HG02642 (cell line): ENCODE measurements at regions not wholly inside any gene's neighbourhood (a gene's known extent, or its start where the extent isn't known, plus 50 kb on each side); places are given as distances from the start of the nearest gene placed in this dataset.
"Not testable (repeated sequence)": the region's sequence is repeated elsewhere in the genome, so short reads cannot be mapped to it uniquely, and the experiment has no call there.

ENCODE experiments used
- ATAC-seq: cut with Tn5 transposase; IDR thresholded peaks from one replicate; pipeline ENCODE4 v1.9.1; 2021; ENCODE audit warnings: mild to moderate bottlenecking; ENCODE audit not compliant: unreplicated experiment, poor library complexity

DNA sequence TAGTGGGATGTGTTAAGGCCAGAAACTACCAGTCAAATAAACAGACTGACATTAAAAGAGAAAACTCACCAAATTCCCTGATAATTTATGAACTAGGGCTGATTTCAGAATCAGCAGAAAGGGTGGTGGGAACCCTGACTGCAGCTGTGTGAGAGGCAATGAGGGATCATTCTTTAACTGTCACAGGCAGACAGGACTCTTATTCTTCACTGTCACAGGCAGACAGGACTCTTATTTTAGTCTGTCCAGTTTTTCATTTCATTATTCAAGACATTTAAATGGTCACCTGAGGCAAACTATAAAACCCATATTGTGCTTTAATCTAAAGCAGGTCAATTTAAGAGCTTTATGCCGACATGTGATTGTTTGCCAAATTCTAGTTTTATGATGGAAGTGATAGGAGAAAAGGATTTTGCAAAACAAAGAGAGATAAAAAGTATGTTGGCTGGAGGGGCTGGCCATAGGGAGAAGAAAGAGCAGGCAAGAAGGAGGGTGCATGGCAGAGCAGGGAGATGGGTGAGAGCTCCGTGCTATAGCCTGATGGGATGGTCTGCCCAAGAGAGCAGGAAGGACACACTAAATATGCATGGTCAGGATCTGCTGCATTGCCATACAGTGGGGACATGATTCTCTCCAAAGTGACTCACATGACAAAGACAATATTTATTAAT is 366.8 kb downstream of the ANAPC1 start:
- not testable (repeated sequence) for ATAC-seq

DNA sequence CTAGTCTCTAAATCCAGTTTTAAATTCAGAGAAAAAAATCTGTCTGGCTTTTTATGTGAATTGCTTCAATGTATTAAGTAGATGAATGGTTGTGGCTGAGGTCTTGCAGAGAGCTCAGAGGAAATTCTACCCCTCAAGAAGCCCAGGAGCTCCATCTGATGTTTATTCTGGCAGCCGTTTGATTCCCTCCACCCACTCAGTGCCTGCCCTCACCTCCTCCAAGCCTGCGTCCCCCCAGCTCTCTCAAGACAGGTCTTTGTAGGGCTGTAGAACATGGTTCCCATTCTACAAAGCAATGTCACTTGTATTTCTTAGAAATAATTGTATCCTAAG is 366.3 kb downstream of the ANAPC1 start:
- not testable (repeated sequence) for ATAC-seq

DNA sequence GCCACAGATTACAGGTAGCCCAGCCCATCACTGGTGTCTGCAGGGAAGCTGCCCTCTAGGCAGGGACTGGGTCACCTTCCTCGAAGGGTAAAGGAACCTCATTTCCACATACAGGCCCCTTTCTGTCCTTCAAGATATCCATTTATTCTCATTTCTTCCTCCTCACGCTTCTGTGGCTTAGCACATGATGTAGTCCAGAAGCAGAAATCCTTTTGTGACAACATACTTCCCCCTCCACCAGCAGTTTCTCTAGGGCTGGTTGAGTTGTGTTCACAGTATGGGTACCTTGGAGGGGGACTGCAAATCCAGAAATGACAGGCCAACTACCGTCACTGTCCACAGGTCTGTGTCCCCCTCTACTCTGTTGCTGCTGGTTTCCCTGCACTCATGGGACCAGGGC is 364.9 kb downstream of the ANAPC1 start:
- ATAC-seq: no peak

DNA sequence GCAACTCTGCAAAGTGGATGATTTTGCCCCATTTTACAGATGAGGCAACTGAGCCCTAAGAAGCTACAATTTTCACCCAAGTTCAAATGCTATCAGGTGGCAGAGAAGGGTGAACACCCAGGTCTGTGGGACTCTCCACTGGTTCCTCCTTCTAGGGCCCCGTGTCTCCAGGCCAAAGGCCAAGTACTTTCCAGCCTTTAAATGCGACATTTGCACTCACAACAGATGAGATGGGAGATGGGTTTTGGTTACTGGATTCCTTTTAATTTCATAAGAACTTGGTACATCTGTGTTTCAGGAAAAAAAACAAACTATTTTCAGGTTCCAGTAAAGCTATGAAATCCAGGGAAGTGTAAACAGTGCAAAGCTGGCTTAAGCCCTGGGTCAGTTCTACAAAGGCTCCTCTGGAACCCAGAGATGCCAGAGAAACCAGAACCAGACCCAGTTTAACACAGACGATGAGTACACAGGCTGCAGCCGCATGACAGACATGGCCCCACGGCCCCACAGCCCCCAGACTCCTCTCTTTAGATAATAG is 361.7 kb downstream of the ANAPC1 start:
- no peak for ATAC-seq

DNA sequence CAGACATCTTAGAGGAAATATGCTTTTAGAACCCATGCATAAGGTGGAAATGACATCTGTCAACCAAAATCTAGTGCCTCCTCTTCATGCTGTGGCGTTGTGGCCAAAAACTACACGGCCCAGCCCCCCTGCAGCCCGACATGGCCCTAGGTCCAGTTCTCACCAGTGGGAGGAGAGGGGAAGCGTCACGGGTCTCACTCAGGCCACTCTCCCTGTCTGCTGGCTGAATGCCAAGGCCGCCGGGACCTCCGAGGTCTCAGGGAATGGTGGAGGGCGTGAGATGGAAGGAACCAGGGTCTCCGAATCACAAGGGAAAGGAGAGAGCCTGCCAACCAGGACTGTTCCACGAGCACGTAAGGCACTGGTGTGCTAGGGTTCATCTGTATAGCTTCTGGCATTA is 361.0 kb downstream of the ANAPC1 start:
- no peak for ATAC-seq

DNA sequence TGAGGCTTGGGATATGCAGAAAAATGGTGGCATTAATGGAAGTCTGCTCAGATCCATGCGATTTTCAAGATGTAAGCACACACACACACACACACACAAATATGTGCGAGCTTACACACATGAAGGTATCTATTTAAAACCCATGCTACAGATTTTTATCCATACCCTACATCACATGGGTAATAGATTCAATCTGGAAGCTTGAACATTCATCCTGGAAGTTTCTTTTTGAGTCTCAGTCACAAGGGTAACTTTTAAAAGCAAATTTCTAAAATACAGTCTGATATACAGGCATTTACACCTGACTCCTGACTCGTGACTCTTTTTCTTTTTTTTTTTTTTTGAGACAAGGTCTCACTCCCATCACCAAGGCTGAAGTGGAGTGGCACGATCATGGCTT is 359.0 kb downstream of the ANAPC1 start:
- ATAC-seq: not testable (repeated sequence)

DNA sequence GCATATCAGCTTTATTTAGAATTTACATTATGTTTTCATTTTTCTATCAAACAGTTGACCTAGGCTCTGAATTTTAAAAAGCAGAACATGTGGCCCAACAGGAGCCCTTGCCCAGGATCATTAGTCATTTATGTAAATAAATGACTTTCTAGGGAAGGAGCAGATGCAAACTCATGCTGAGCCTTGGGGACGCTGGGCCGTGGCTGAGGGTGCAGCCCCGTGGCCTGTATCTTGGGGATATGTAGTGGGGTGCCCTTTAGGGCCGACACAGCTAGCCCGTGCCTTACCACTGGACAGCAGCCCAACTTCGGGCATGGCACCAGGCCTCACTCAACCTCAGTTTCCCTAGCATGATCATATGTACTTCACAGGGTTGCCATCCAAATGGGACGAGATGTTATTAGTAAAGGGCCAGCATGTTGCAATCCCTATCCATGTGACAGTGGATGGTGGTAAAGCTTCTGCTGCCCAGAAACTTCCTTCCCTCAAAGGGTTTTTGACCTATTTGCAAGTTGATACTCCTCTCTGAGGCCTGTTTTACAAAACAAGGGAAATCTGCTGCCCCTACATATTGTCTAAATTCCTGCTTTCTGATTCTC is 357.9 kb downstream of the ANAPC1 start:
- not testable (repeated sequence) for ATAC-seq

DNA sequence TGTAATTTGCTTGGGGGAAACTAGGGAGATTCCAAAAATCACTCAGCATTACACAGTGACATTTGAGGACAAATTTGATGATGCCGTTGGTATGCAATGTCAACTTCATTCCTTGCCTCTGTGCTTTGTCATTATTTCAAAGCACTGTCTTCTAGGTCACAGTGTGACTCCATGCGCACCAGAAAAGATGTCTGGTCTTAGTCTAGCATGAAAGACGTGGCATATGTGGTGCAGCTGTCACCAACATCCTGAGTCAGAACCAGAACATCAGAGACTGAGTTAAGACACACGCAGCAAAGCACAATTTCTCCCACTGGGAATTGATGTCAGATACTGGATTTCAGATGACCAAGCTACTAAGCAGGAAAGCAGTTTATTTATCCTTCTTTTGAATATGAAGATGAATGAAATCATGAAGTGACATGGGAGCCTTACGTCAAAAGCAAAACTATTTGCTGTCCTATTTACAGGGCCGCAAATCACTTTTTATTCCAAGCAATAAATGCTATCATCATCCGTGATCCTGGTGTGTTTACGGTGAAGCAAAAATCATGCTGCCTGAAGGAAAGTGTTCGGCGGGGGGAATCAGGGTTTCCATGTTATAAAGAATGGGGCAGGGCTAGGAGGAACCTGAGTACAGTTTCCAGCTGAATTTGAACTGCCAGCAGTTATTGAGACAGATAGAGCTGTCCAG is 356.1 kb downstream of the ANAPC1 start:
- ATAC-seq: not testable (repeated sequence)

DNA sequence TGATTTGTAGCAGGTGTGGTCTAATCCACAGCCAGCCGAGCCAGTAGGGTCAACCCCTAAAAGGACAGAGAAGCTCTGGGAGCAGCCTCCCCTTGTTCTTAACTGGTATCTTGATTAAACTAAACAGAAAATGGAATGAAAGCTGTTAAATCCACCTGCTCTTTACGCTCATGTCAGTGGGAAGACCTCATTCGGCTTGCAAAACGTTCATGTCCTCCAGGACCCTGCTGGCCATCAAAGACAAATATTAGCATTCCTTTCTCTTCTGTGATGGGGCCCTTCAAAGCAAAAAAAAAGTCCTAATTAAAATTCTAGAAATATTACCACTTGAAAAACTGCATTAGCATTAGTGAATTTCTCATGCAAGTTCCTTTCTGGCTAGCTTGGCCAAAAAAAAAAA is 355.0 kb downstream of the ANAPC1 start:
- ATAC-seq: not testable (repeated sequence)

DNA sequence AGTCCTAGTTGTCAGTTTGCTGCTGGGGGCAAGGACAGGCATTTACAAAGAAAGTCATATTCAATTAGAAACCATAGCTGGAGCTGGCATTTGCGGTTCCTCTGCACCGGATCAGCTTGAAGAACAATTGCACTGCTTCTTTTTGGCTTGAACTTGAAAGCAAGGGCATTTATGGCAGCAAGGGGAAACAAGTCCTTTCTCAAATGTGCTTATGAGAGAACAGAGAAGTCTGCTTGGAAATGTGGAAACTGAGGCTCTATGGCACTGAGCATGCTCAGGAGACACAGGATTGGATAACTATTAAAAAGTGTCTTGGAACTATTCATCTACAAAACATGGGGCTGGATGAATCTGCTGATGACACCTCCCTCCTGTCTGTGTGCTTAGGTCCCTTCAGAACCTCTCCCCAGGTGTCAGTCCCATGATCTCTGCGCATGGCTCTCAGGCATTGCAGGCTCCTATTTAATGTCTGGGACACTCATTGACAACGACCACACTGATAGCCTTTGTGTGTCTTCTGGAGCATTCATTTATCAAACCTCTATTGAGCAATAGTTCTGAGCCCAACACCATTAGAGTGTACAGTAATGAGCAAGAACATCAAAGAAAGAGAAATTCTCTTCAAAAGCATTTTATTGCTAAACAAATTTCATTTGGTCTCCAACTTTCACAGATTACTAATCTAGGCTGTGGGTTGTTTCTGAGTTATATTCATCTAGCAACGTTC is 353.6 kb downstream of the ANAPC1 start:
- ATAC-seq: not testable (repeated sequence)

DNA sequence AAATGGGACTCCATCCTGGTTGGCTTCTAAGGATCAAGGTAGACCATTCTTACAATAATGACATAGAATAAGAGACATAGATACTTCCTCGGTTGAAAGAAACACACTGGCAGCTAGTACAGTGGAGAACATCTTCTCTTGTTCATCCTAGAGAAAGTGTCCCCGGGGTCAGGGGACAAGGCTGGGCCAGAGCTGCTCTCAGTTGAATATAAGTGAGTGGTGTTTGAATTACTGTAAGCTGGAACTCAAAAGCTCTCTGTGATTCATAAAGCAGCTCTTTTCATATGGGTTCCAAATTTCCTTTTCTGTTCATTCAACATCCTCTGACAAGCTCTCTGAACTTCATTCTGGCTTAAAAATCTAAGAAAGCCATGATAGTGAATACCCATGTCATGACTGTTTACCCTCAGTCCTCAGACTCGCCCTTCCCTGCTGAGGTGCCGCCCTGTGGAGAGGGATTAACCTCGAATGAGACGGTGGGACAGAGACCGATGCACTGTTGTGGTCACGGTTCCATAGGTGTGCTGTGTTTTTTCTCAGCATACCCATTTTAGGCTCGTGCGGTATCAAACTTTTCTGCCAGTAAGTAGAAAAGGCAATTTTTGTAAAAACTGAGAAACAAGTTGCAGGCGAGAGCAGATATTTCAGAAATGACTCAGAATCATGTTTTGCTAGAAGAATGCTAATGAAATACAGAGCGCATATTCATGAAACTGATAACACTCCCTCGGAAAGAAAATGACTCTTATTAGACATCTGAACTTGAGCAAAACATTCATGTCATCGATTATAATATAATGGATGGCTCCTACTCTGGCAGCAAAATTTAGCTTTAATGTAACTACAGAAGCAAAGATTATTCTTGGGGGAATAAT is 351.1 kb downstream of the ANAPC1 start:
- not testable (repeated sequence) for ATAC-seq

DNA sequence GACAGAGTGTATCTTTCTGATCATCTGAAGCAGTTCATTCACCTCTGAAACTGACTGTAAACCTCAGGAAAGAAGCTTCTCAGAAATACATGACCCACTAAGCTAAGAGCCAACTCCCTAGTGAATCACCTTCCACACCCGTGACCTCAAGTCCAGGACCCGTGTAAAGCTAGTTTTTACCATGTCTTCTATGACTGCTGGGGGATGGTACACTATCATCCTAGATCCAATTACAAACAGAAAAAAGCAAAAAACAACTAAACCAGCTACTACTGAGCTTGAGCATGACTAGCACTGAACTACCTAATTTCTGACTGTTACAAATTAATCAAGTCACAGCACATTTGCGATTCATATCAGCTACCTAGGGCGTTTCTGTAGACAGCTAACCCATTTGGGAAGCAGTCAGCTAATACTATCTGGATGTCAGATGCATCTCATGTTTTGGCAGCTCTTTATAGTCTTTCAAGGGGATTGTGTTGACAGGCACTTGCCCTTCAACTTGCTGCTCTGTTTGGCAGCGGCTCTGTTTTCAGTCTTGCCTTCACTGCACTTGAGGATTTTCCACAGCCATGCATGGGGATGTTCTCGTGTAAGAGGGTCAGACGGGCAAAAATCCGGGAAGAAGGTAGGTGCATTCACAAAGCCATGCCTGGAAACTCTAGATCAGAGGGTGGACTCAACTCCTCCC is 350.3 kb downstream of the ANAPC1 start:
- not testable (repeated sequence) for ATAC-seq

DNA sequence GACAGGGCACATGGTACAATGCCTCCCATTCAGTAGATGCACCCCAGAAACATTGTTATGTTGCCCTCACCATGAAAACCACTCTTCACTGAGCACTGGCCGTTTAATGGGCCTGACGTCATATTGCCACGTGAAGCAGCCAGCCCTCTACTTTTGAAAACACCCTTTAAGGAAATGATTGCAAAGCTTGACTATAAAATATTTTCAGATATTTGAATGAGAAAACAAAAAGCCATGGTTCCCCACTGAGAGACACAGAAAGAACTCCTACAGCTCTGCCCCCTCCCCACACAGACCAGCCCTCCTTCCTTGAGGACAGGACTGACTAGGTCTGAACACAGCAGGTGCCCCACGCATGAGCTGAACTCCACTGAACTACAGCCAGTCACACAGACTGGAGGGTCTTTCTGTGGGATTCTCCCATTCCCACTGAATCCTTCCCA is 349.1 kb downstream of the ANAPC1 start:
- ATAC-seq: no peak

DNA sequence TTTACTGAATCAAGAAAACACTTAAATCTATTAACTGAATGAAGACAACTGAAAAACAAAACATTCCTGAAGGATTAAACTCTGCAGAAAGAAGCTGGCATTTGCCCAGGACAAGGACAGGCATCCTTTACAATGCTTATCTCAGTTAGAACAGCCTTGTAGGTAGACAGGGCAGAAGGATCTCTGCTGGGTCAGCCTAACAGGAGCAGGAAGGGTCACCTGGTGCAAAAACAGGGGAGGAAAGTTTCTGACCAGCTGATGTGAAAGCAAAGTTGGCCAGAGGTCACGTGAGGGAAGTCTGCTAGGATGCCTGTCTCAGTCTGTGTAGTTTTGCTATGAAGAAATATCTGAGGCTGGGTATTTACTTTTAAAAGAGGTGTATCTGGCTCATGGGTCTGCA is 348.6 kb downstream of the ANAPC1 start:
- ATAC-seq: no peak

DNA sequence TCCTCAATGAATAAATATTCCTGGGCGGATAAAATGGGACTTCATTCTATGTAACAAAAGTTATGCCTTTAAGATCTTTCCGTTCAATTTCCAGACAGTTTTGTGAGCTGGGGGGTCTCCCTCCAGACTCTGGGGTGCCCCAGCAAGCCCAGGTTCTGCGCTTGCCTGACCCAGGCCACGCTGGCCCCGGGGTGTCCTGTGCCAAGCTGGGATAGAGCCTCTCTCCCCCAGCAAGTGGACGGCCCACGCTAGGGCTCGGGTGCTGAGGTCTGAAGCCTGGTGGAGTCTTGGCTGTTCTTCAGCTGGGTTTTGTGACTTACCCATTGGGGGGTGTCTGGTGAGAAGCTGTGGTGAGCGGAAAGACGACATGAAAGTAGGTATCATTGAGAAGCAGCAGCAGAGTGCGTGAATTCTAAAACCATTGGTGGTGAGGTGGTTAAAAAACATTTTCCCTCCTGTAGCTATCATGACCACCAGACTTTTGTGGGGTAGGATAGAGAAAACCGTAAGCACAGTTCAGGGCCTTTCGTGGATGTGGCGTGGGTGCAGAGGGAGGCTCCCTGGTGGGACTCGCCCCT is 346.8 kb downstream of the ANAPC1 start:
- no peak for ATAC-seq

DNA sequence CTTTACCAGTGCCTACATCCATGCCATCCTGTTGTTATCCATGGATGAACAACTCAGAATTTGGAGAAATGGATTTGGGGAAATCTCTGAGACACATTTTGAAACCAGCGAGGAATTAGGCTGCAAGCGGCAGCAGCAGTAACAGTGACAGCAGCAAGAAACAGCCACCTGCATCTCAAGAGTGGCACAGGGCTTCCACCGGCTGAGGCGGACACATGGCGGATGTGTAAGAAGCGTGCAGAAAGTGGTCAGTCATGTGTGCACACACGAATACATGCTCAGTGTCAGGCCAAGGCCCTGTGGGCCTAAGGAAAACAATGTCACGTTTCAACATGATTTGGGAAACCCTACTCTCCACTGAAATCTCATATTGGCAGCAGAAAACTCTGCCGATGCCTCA is 344.0 kb downstream of the ANAPC1 start:
- not testable (repeated sequence) for ATAC-seq

DNA sequence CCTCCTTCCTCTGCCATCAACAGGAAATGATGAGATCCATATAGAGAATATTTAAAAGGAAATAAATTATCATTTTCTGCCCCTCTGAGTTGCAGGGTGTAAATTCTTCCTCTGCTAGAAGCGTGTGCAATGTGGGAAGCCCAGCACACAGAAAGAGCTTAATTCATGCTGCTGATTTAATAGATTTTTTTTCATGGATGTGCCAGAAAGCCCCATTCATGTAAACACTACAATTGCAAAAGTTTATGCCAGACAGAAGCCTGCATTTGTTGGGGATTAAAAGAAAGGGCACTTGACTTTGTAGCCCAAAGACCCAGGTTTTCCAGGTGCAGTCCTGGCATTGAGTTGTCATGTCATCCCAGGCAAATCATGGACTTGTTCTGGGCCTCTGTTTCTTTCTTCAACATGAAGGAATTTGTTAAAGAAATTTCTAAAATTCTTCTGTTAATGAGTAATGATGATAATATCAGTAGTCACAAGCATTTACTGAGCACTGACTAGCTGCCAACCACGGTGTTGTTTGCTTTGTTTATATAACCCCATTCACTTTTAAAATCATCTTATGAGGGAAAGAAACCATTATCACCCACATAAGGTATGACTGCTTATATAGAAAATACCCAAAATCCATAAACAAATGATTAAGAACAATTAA is 341.7 kb downstream of the ANAPC1 start:
- ATAC-seq: not testable (repeated sequence)

DNA sequence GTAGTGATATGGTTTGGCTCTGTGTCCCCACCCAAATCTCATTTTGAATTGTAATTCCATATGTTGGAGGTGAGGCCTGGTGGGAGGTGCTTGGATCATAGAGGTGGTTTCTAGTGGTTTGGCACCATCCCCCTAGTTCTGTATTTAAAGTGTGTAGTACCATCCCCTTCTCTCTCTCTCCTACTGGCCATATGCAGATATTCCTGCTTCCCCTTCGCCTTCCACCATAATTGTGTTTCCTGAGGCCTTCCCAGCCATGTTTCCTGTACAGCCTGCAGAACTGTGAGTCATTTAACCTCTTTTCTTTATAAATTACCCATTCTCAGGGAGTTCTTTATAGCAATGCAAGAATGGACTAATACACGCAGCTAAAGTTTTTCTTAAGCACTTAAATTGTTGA is 340.0 kb downstream of the ANAPC1 start:
- ATAC-seq: not testable (repeated sequence)
